ENCODE measurements at regions not wholly inside any gene's neighbourhood (a gene's known extent, or its start where the extent isn't known, plus 50 kb on each side); places are given as distances from the start of the nearest gene placed in this dataset.
"Not testable (repeated sequence)": the region's sequence is repeated elsewhere in the genome, so short reads cannot be mapped to it uniquely, and the experiment has no call there.

DNA sequence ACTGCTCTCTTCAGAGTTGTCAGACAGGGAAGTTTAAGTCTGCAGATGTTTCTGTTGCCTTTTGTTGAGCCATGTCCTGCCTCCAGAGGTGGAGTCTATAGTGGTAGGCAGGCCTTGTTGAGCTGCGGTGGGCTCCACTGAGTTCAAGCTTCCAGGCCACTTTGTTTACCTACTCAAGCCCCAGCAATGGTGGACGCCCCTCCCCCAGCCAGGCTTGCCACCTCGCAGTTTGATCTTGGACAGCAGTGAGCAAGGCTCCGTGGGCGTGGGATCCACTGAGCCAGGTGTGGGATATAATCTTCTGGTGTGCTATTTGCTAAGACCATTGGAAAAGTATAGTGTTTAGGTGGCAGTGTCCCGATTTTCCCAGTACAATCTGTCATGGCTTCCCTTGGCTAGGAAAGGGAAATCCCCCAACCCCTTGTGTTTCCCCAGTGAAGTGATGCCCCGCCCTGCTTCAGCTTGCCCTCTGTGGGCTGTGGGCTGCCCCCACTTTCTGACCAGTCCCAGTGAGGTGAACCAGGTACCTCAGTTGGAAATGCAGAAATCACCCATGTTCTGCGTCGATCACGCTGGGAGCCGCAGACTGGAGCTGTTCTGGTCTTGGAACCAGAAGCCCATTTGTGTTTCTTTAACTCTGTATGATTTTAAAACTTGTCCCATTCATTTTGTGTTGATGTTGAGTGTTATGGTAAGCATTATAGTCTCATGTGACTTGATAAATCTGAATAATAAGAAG, 89.2 kb upstream of the CALCR start:
- Histone ChIP-seq H3K79me2 (ENCODE audit: control insufficient read depth, insufficient read depth, low read length) (no peaks in the 10 kb centered on the region), H3K9ac (ENCODE audit: control insufficient read depth, extremely low read depth, insufficient read depth, low read length) (no peak overlapping the region), H3K9me3 (ENCODE audit: control insufficient read depth, low read depth, low read length) (no peaks in the 10 kb centered on the region), H4K20me1 (ENCODE audit: control insufficient read depth, extremely low read depth, insufficient read depth, low read length) (no peaks in the 10 kb centered on the region), H2AFZ (ENCODE audit: control insufficient read depth, low read length) (no peak overlapping the region), H3K4me2 (ENCODE audit: control insufficient read depth, extremely low read depth, insufficient read depth, low read depth, low read length) (no peak overlapping the region), H3K27ac (ENCODE audit: control insufficient read depth, insufficient read depth, low read length) (no peak overlapping the region), H3K9me1 (ENCODE audit: control insufficient read depth, extremely low read depth, insufficient read depth, low read length) (no peaks in the 10 kb centered on the region), H3K4me1 (ENCODE audit: control insufficient read depth, extremely low read depth, insufficient read depth, low read length) (no peaks in the 10 kb centered on the region), H3K27me3 (ENCODE audit: control insufficient read depth, extremely low read depth, insufficient read depth, low read length) (no peaks in the 10 kb centered on the region), H3K36me3 (ENCODE audit: control insufficient read depth in 2 of 2, extremely low read depth in 1 of 2, insufficient read depth in 2 of 2, low read length in 2 of 2) (no peaks in the 10 kb centered on the region), H3K4me3 (ENCODE audit: control insufficient read depth in 2 of 3, extremely low read depth in 1 of 3, insufficient read depth in 2 of 3, low read depth in 1 of 3, low read length in 3 of 3) (no peak overlapping the region)
- dilution Hi-C loops (cut with MboI; ENCODE audit: extremely low pct_ligation_motif_present, low sequenced_read_pairs): no loop called here
- DNase-seq (ENCODE audit: low read depth, low spot score) (no peak), FAIRE-seq (no peak)
- TF ChIP-seq, protein P1, sequence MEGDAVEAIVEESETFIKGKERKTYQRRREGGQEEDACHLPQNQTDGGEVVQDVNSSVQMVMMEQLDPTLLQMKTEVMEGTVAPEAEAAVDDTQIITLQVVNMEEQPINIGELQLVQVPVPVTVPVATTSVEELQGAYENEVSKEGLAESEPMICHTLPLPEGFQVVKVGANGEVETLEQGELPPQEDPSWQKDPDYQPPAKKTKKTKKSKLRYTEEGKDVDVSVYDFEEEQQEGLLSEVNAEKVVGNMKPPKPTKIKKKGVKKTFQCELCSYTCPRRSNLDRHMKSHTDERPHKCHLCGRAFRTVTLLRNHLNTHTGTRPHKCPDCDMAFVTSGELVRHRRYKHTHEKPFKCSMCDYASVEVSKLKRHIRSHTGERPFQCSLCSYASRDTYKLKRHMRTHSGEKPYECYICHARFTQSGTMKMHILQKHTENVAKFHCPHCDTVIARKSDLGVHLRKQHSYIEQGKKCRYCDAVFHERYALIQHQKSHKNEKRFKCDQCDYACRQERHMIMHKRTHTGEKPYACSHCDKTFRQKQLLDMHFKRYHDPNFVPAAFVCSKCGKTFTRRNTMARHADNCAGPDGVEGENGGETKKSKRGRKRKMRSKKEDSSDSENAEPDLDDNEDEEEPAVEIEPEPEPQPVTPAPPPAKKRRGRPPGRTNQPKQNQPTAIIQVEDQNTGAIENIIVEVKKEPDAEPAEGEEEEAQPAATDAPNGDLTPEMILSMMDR (optimal IDR thresholded peaks at IDR 0.05 in 1 of 3, IDR thresholded peaks at IDR 0.05 in 1 of 3, conservative IDR thresholded peaks at IDR 0.05 in 1 of 3; ENCODE audit: extremely low read depth in 1 of 3, insufficient read depth in 2 of 3, low read length in 3 of 3): no peak
- no peak for TF ChIP-seq EZH2 (IDR thresholded peaks at IDR 0.05; ENCODE audit: low read length)

- H2AFZ ChIP-seq (ENCODE audit: control insufficient read depth, low read length); H3K79me2 ChIP-seq (ENCODE audit: control insufficient read depth, insufficient read depth, low read length); H3K4me2 ChIP-seq (ENCODE audit: control insufficient read depth, extremely low read depth, insufficient read depth, low read depth, low read length); H3K4me3 ChIP-seq (ENCODE audit: control insufficient read depth in 2 of 3, extremely low read depth in 1 of 3, insufficient read depth in 2 of 3, low read depth in 1 of 3, low read length in 3 of 3); H3K27me3 ChIP-seq (ENCODE audit: control insufficient read depth, extremely low read depth, insufficient read depth, low read length); H3K9me3 ChIP-seq (ENCODE audit: control insufficient read depth, low read depth, low read length); DNase-seq (ENCODE audit: low read depth, low spot score); H3K27ac ChIP-seq (ENCODE audit: control insufficient read depth, insufficient read depth, low read length); H3K36me3 ChIP-seq (ENCODE audit: control insufficient read depth in 2 of 2, extremely low read depth in 1 of 2, insufficient read depth in 2 of 2, low read length in 2 of 2); H3K4me1 ChIP-seq (ENCODE audit: control insufficient read depth, extremely low read depth, insufficient read depth, low read length); FAIRE-seq; H4K20me1 ChIP-seq (ENCODE audit: control insufficient read depth, extremely low read depth, insufficient read depth, low read length); H3K9me1 ChIP-seq (ENCODE audit: control insufficient read depth, extremely low read depth, insufficient read depth, low read length); H3K9ac ChIP-seq (ENCODE audit: control insufficient read depth, extremely low read depth, insufficient read depth, low read length); dilution Hi-C loops (cut with MboI; ENCODE audit: extremely low pct_ligation_motif_present, low sequenced_read_pairs): not testable (repeated sequence)
These were observed 83.6 kb upstream of the CALCR start for GRCh38 chr7:93658163-93658562.

All from keratinocyte (primary cell).